ENCODE measurements at regions not wholly inside any gene's neighbourhood (a gene's known extent, or its start where the extent isn't known, plus 50 kb on each side); places are given as distances from the start of the nearest gene placed in this dataset.
A peak's percentile ranks its signal among the peaks of the same experiment; 100 is the strongest.

GRCh38 chr4:181301735-181302710 is 941.2 kb upstream of the TENM3 start:
- no peak for DNase-seq (ENCODE audit: extremely low read depth, low read depth)
- peak; percentile 15 for TF ChIP-seq CTCF (IDR thresholded peaks at IDR 0.05; ENCODE audit: low read depth, low read length)

GRCh38 chr4:181307824-181308223 is 935.4 kb upstream of the TENM3 start:
- no peak for DNase-seq (ENCODE audit: extremely low read depth, low read depth)
- TF ChIP-seq CTCF (IDR thresholded peaks at IDR 0.05; ENCODE audit: low read depth, low read length): no peak

GRCh38 chr4:181308476-181309312 is 934.5 kb upstream of the TENM3 start:
- no peak for DNase-seq (ENCODE audit: extremely low read depth, low read depth)
- no peak for TF ChIP-seq CTCF (IDR thresholded peaks at IDR 0.05; ENCODE audit: low read depth, low read length)

DNA sequence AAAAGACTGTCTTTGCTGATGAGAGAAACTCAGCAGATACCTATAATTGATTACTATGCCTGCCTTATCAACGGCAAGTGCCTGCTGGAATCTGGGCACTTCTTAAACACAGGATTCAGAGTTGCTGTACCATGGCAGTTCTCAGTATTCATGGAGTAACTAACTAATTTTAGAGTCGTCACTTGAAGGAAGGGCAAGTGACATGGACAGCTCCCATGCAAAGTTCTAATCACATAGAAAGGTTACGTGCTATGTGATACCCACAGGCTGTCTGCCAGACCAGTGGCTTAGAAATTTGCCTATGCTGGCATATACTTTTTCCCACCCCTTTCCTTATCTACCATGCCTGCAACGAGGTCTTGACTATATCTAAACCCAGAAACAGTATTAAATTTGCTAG is 931.1 kb upstream of the TENM3 start:
- no peak for TF ChIP-seq CTCF (IDR thresholded peaks at IDR 0.05; ENCODE audit: low read depth, low read length)
- DNase-seq (ENCODE audit: extremely low read depth, low read depth): no peak

DNA sequence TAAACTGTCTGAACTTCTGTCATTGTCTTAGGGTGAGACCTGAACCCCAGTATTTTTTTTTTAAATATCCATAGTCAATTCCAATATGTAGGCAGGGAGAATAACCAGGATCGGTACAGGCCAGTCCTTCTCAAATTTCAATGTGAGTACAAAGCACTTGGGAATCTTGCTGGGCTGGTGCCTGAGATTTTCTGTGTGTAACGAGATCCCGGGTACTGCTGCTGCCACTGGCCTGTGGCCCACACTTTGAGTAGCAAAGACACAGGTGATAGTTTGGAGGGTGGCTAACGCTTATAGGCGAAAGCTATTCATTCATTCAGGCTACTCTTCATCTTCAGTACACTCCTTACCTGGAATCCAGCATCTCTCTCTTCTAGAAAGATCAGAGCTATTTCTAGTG is 923.6 kb upstream of the TENM3 start:
- no peak for TF ChIP-seq CTCF (IDR thresholded peaks at IDR 0.05; ENCODE audit: low read depth, low read length)
- no peak for DNase-seq (ENCODE audit: extremely low read depth, low read depth)

GRCh38 chr4:181323061-181323460 is 920.1 kb upstream of the TENM3 start:
- no peak for TF ChIP-seq CTCF (IDR thresholded peaks at IDR 0.05; ENCODE audit: low read depth, low read length)
- no peak for DNase-seq (ENCODE audit: extremely low read depth, low read depth)
